ENCODE measurements at regions not wholly inside any gene's neighbourhood (a gene's known extent, or its start where the extent isn't known, plus 50 kb on each side); places are given as distances from the start of the nearest gene placed in this dataset.

- no peak overlapping the region for H3K4me2 ChIP-seq (ENCODE audit: low read depth, low read length, poor library complexity, severe bottlenecking)
- no peaks in the 10 kb centered on the region for H3K36me3 ChIP-seq (ENCODE audit: insufficient read depth, low read length)
- H3K9me3 ChIP-seq (ENCODE audit: insufficient read depth, low read depth, low read length): no peaks in the 10 kb centered on the region
- H3K79me2 ChIP-seq (ENCODE audit: insufficient read depth, low read length): no peaks in the 10 kb centered on the region
- H3K9ac ChIP-seq (ENCODE audit: low read depth, low read length, poor library complexity, severe bottlenecking): no peak overlapping the region
- no peaks in the 10 kb centered on the region for H3K27me3 ChIP-seq (ENCODE audit: insufficient read depth, low read length, poor library complexity, severe bottlenecking)
- TF ChIP-seq EZH2phosphoT487 (IDR thresholded peaks at IDR 0.05; ENCODE audit: borderline replicate concordance) (no peak), CTCF (conservative IDR thresholded peaks at IDR 0.05; ENCODE audit: low read length) (no peak)
- no peaks in the 10 kb centered on the region for H3K9me2 ChIP-seq (replicated peaks; ENCODE audit: low read depth, low read length)
- H2AFZ ChIP-seq (ENCODE audit: low read length): no peak overlapping the region
- no peak overlapping the region for H3K4me3 ChIP-seq (ENCODE audit: low read length, poor library complexity, severe bottlenecking)
- H3K4me1 ChIP-seq (ENCODE audit: insufficient read depth, low read length, poor library complexity, severe bottlenecking): no peaks in the 10 kb centered on the region
- no peaks in the 10 kb centered on the region for H4K20me1 ChIP-seq (ENCODE audit: insufficient read depth, low read length, poor library complexity, severe bottlenecking)
- no peaks in the 10 kb centered on the region for H3F3A ChIP-seq (ENCODE audit: low read depth)
Observed at GRCh38 chr21:36553406-36553805, 73.5 kb upstream of the CLDN14 start.

GRCh38 chr21:36554411-36555157 lies 74.7 kb upstream of the CLDN14 start:
- Histone ChIP-seq H3K4me2 (ENCODE audit: low read depth, low read length, poor library complexity, severe bottlenecking) (no peak overlapping the region), H3F3A (ENCODE audit: low read depth) (no peaks in the 10 kb centered on the region), H3K9me2 (replicated peaks; ENCODE audit: low read depth, low read length) (no peaks in the 10 kb centered on the region), H3K4me1 (ENCODE audit: insufficient read depth, low read length, poor library complexity, severe bottlenecking) (no peaks in the 10 kb centered on the region), H3K36me3 (ENCODE audit: insufficient read depth, low read length) (no peaks in the 10 kb centered on the region), H3K4me3 (ENCODE audit: low read length, poor library complexity, severe bottlenecking) (no peak overlapping the region), H2AFZ (ENCODE audit: low read length) (no peak overlapping the region), H4K20me1 (ENCODE audit: insufficient read depth, low read length, poor library complexity, severe bottlenecking) (no peaks in the 10 kb centered on the region), H3K79me2 (ENCODE audit: insufficient read depth, low read length) (no peaks in the 10 kb centered on the region), H3K9ac (ENCODE audit: low read depth, low read length, poor library complexity, severe bottlenecking) (no peak overlapping the region), H3K9me3 (ENCODE audit: insufficient read depth, low read depth, low read length) (no peaks in the 10 kb centered on the region), H3K27me3 (ENCODE audit: insufficient read depth, low read length, poor library complexity, severe bottlenecking) (no peaks in the 10 kb centered on the region)
- TF ChIP-seq EZH2phosphoT487 (IDR thresholded peaks at IDR 0.05; ENCODE audit: borderline replicate concordance) (no peak), CTCF (conservative IDR thresholded peaks at IDR 0.05; ENCODE audit: low read length) (no peak)

GRCh38 chr21:36555199-36555800 lies 75.4 kb upstream of the CLDN14 start:
- H4K20me1 ChIP-seq (ENCODE audit: insufficient read depth, low read length, poor library complexity, severe bottlenecking): no peaks in the 10 kb centered on the region
- no peaks in the 10 kb centered on the region for H3K27me3 ChIP-seq (ENCODE audit: insufficient read depth, low read length, poor library complexity, severe bottlenecking)
- H3K79me2 ChIP-seq (ENCODE audit: insufficient read depth, low read length): no peaks in the 10 kb centered on the region
- TF ChIP-seq EZH2phosphoT487 (IDR thresholded peaks at IDR 0.05; ENCODE audit: borderline replicate concordance) (no peak), CTCF (conservative IDR thresholded peaks at IDR 0.05; ENCODE audit: low read length) (no peak)
- no peak overlapping the region for H3K9ac ChIP-seq (ENCODE audit: low read depth, low read length, poor library complexity, severe bottlenecking)
- no peaks in the 10 kb centered on the region for H3F3A ChIP-seq (ENCODE audit: low read depth)
- H3K4me1 ChIP-seq (ENCODE audit: insufficient read depth, low read length, poor library complexity, severe bottlenecking): no peaks in the 10 kb centered on the region
- H3K4me3 ChIP-seq (ENCODE audit: low read length, poor library complexity, severe bottlenecking): no peak overlapping the region
- H3K9me2 ChIP-seq (replicated peaks; ENCODE audit: low read depth, low read length): no peaks in the 10 kb centered on the region
- H3K4me2 ChIP-seq (ENCODE audit: low read depth, low read length, poor library complexity, severe bottlenecking): no peak overlapping the region
- no peaks in the 10 kb centered on the region for H3K9me3 ChIP-seq (ENCODE audit: insufficient read depth, low read depth, low read length)
- H3K36me3 ChIP-seq (ENCODE audit: insufficient read depth, low read length): no peaks in the 10 kb centered on the region
- no peak overlapping the region for H2AFZ ChIP-seq (ENCODE audit: low read length)
